HG03175 (cell line): ENCODE measurements at regions not wholly inside any gene's neighbourhood (a gene's known extent, or its start where the extent isn't known, plus 50 kb on each side); places are given as distances from the start of the nearest gene placed in this dataset.
"Not testable (repeated sequence)": the region's sequence is repeated elsewhere in the genome, so short reads cannot be mapped to it uniquely, and the experiment has no call there.

Source experiments
- ATAC-seq: cut with Tn5 transposase; IDR thresholded peaks from one replicate; pipeline ENCODE4 v1.9.1; 2021; ENCODE audit warnings: mild to moderate bottlenecking, moderate library complexity; ENCODE audit not compliant: unreplicated experiment

DNA sequence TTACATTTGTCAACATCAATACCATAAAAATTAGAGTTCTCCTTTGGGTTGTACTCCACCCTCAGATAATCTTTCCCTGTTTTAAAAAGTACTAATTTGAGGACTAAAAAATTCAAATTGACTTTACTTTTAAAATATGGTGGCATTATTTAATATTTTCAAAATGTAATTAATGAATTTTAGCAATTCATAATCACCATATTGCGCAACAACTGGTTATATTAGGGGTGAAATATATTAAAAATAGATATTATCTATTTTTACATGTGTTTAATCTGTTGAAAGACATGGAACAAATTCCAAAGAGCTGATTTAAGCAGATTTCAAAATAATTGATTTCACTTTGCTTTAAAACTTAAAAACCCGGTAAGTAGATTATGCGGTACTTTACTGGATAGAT, 236.6 kb upstream of the NOL4 start:
- no peak for ATAC-seq

DNA sequence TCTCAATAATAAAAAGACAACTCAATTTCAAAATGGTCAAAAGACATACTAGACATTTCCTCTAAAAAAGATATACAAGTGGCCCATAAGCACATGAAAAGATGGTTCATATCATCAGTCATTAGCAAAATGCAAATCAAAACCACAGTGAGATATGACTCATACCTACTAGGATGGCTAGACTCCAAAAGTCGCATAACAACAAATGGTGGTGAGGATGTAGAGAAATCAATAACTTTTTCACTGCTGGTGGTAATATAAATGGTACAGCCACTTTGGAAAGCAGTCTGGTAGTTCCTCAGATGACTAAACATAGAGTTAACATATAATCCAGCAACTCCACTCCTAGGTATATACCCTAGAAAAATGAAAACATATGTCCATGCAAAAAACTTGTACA, 242.3 kb upstream of the NOL4 start:
- peak; percentile 73 for ATAC-seq

DNA sequence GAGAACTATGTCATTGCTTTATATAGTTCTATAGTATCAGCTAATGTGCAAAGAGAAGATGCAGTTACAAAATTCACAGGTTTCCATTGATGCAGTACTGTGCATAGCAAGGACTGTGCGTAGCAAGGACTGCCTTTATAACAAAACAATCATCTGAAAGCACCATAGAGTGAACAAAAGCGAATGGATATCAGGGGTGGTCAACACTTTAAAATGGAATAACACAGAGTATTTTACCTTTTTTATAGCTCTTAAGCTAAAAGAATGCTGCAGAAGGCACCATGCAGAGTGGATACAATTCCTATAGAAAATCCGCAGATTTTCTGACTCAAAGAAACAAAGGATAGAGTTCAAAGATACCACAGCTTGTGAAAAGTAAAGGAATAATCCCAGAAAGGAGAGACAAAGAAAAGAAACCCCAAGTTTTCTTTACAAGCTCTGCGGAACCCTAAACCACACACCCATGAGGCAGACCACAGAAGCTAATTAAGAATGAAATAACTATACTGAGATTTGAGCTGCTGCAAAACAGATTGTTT, 229.9 kb upstream of the DTNA start:
- no peak for ATAC-seq

DNA sequence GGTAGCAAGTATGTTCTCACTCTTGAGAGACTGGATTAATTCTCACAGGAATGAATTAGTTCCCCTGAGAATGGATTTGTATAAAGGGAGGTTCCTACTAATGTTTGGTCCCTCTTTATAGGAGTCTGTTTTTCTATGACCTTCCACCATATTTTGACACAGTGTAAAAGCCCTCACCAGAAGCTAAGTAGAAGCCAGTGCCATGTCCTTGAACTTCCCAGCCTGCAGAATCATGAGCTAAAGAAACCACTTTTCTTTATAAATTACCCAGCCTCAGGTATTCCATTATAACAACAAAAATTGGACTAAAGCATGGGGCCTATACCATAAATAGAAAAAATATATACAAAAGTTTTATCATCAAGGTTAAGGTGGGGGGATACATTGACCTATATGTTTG, 227.9 kb upstream of the DTNA start:
- ATAC-seq = no peak

DNA sequence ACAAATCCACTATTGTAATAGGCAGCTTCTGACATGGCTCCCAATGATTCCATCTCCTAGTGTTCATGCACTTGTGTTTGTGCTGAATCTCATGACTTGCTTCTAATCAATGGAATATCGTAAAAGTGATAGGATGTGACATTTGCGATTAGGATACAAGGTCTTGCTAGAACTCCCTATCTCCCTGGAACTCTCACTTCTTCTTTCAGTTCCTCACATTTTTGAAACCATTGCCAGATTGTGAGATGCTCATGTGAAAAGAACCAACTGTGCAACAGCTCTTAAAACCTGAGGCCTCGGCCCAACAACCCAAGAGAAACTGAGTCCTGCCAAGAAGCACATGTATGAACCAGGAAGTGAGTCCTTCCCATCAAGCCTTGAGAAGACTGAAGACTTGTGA, 226.9 kb upstream of the DTNA start:
- ATAC-seq = no peak

DNA sequence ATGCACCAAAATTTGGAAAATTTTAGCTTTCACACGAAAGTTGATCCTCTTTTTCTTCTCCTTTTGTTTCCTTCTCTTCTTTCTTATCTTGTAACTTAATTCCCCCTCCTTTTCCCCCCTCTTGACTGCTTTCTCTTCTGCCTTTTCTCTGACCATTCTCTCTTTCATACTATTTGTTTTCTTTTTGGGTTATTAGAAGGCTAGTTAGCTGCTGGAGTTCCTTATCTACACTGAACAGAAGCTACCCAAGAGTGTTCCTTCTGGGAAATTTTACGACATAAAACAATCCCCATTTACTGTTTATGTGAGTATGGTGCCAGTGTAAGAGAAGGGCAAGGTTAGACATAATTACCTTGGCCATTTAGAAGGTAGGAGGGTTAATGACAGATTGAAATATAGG, 218.4 kb upstream of the DTNA start:
- no peak for ATAC-seq

DNA sequence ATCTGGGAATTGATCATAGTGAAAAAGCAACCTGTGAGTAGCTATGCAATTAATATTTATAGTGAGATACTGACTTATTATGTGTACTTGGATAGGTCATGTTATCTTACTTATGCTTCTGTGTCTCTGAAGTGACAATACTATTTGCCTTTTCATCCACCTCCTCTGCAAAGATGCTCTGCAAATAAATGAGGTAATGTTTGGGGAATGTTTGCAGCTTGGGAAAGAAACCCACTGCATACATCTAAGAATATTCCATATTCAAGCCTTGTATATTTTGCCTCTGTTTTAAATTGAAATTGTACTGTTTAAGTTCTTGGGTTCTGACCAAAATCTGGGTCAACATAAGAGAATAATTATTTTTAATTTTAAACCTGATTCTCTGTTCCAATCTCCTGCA, 217.4 kb upstream of the DTNA start:
- ATAC-seq = no peak

DNA sequence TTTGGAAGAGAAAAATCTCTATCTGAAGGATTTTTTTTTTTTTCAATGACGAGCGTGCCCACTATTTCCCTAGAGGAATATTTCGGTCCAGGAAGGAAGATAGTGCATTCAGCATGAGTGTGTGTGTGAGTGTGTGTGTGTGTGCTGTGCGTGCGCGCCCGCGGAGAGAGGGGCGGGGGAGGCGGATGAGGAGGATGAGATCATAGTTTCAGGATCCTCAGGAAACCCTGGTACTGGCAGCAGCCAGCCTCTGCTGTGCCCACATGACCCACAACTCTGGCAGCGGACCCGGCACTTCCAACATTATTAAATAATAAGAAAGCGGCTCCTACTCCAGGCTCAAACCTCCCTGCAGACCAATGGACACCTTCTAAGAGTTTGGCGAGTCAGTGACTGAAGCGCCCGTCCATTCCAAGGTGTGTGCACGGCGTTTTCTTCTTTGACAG, 217.0 kb upstream of the DTNA start:
- peak; percentile 32 for ATAC-seq

DNA sequence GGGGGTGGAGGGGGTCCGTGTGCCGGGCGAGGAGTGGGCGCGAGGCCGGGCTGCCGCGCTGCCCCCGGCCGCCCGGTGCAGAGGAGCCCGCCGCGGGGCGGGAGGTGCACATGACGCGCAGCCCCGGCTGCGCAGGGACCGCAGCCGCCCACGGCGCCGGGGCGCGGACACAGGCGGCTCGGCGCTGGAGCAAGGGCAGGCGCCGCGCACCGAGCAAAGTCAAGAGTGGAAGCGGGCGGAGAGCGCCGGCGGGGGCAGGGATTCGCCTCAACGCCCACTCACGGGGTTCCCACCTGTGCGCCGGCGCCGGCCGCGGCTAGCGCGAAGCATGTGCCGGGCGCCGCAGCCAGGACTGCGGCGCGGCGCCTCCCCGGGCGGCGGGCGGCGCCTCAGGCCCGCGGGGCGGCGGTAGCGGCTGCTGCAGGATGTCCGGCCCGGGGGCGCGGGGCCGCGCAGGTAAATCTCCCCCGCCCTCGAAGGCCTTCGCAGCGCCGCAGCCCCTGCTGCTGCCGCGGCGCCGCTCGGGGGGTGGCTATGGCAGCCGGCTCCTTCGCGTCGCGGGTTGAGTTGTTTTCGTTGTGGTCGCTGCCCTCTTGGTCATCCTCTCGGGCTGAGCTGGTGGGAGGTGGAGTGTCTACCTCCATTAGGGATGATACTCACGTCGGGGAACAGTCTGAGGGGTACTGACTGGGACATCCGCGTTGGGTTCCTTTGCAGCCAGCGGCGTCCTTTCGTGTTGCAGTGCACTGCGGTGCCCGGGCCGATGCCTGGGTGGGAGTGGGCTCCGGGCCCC, 216.3 kb upstream of the DTNA start:
- ATAC-seq = peak; percentile 53

DNA sequence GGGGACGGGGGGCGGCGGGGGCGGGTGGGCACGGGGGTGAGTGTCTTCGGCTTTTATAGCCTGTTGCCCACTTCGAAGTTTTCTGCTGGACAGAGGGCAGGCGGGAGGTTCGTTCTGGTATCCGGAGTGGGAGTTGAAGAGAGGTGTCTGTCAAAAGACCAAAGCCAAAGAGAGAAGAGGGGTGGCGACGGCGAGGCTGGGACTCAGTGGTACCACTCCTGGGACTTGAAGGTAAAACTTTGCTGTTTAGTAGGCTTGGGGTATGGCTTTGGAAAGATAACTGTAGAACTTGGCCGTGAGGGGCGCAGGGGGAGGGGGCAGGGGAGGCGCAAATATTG, 215.8 kb upstream of the DTNA start:
- ATAC-seq = no peak

DNA sequence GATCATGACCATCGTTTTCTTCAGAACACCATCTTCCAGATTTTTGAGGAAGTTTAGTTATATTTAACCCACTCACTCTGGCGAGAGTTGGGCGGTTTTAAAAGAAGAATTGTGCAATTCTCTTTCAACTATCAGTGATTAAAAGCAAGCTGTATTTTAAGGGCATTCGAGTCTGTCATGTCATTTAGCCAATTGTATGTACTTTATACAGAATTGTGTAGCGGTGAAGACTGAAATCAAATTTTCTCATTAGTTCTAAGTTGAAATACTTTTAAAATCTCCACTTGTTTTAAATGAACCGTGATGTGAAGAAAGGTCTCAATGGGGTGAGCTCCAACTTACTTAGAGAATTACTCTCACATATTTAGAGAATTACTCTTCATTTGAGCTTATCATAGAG, 214.6 kb upstream of the DTNA start:
- no peak for ATAC-seq

DNA sequence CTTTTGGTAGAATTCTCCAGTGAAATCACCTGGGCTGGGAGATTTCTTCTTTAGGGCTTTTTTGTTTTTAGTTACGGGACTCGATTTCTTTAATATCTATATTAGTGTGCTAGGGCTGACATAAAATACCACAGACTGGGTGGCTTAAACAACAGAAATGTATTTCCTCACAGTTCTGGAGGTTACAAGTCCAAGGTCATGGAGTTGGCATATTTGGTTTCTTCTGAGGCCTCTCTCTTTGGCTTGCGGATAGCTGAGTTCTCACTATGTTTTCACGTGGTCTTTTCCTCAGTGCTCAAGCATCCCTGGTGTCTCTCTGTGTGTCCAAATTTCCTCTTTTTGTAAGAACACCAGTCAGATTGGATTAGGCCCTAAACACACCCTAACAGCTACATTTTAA, 208.5 kb upstream of the DTNA start:
- no peak for ATAC-seq

DNA sequence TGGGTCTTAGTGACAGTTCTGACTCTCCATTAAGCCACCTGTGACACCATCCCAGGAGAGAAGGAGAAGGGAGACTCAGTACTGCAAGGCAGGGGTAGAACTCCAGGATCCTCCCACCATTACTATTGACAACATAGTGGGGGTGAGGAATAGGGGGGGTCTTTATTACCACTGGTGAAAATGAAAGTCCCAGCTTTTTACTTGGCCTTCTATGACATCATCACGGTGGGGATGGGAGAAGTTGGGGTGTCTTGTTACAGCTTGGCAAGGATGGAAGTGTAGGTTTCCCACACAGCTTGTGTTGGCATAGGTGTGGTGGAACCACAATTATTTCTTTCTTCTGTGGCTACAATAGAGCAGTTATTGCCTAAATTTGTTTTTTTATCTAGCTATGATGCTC, 203.9 kb upstream of the DTNA start:
- ATAC-seq = no peak

DNA sequence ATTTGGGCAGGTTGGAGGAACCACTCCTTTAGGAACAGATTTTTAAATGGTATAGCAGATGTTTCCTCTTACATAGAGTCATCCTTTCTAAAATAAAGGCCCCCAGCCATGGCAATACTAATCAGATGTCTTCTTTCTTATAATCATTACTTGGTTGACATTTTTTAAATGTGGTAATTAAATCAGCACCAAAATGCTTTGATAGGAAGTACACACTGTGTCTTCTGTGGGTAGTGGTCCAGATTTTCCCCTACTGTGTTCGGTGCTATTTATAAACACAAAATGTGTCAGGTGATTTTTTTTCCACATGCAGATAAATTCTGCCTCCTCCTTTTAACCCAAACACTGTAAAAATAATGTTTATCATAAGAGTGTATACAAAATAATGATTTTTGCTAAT, 200.9 kb upstream of the DTNA start:
- ATAC-seq = no peak

DNA sequence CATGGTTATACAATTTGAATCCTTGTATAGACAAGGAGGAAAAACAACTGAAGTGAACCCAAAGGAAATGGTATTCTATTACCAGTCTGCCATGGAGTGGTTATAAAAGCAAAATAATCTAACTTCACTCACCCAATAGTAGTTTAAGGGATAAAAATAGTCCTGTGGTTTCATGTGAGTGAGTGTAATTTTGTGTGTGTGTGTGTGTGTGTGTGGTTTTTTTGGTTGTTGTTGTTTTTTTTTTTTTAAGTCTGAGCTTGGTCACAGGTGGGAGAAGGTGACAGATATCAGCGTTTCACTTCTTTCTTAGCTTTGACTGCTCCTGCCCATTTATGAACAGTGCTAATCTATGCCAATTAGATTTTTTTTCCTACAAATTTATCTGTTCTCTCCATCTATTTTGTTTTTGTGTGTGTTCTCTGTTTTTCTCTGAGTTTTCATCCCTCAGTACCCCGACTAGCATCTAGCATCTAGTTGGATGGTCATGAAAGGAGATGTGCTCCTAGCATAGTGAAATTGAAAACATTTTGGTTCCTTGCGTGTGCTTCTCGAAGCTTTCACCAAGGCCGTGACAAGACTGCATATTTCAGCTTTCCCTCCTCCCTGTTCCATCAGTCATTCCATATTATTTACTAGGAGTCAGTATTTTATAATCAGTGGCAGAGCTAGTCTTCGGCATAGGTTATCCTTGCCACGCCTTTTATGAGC, 200.1 kb upstream of the DTNA start:
- no peak for ATAC-seq

DNA sequence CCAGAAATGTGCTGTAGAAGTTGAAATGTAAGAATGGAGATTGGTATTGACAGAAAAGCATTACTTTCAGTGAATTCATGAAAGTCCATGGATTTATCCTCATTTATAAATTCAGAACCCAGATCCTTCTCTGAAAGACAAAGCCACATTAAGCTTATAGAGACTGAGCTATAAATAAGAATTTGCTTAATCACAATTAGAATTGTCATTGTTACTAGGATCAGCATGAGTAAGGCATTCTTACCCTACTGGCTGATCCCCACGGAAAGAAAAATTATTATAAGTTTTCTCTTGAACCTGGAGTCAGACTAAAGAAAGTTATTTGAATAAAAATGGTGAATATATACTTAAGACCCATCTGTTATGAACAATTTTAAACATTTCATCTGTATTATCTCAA, 199.2 kb upstream of the DTNA start:
- no peak for ATAC-seq

DNA sequence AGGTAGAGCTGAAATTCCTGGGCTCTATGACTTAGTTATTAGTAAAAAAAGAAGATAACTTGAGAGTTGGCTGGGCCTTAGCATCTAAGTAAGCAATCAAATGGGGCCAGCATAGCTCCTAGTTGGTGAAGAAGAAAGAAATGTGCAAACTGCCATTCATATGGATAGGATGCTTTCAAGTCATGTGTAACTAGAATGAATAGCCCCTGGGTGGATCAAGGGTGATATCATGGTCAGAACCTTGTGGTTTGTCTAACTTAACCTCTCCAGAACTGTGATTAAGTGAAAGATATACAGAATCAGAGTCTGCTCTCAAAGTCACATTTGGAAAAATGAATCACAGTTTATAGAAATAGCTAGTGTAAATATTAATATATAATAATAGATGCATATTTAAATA, 198.7 kb upstream of the DTNA start:
- no peak for ATAC-seq

DNA sequence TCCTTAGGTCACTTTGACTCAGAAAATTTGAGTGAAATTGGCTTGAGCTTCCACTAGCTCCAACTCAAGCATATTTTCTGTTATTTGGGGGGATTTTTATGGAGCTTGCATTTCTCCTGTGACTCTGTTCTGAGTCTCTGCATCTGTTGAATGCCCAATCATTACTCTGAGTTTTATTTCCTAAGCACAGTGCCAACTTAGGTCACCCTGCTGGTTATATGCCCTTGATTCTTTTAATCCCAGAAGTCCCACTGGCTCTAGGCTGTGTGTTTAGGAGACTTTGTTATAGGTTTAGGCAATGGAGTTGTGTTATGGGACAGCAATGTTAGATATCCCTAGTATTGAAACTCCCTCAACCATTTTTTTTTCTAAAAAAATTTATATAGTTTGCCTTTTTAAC, 198.2 kb upstream of the DTNA start:
- ATAC-seq = no peak

DNA sequence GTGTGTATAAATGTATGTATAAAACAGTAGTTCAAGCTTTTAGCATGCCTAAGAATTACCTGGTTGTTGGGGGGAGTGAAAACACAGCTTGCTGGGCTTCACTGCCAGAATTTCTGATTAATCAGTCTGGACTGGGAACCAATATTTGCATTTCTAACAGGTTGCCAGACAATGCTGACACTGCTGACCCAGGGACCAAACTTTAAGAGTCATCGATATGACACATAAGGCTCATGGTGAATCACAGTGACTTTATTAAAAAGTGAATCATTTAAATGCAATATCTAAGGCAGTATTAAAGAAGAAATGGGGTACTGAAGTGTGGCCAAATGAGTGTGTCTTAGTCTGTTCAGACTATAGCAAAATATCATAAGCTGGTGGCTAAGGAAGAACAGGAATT, 195.9 kb upstream of the DTNA start:
- no peak for ATAC-seq

DNA sequence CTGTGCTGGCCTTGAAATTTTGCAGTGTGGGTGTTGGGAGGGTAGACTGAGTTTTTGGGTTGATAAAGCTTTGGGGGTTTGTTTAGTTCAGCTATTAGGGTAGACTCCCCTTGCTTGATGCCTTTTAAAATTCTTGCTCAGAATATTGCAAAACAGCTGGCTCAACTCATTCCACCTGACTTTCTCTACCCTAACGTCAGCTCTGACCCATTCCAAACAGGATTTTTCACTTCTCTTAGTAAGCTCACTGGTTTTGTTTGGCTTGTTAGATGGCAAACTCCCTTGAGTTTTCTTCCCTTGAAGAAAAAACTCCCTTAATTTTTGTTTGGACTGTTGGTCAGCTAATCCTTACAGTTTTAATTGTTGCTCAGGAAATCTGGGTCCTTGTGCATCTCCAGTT, 195.1 kb upstream of the DTNA start:
- no peak for ATAC-seq

DNA sequence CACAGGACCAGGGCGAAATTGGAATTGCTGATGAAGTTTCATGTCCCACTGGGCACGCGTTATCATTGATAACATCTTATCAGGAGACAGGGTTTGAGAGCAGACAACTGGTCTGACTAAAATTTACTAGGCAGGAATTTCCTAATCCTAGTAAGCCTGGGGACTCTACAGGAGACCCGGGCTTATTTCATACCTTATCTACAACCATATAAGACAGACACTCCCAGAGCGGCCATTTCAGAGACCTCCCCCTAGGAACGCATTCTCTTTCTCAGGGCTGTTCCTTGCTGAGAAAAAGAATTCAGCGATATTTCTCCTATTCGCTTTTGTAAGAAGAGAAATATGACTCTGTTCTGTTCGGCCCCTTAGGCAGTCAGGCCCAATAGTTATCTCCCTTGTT, 193.7 kb upstream of the DTNA start:
- ATAC-seq = not testable (repeated sequence)

DNA sequence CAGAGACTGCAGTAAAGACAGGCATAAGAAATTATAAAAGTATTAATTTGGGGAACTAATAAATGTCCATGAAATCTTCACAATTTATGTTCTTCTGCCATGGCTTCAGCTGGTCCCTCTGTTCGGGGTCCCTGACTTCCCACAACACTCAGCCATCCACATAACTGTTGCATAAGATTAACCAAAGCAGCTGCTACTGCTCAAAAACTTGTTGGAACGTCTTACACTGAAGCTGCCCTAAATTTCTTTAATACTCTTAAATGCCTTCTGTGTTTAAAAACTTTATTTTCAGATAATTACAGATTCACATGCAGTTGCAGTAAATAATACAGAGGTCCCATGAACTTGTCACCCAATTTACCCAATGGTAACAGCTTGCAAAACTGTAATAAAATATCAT, 193.1 kb upstream of the DTNA start:
- ATAC-seq = not testable (repeated sequence)
